ENCODE measurements at regions not wholly inside any gene's neighbourhood (a gene's known extent, or its start where the extent isn't known, plus 50 kb on each side); places are given as distances from the start of the nearest gene placed in this dataset.

DNA sequence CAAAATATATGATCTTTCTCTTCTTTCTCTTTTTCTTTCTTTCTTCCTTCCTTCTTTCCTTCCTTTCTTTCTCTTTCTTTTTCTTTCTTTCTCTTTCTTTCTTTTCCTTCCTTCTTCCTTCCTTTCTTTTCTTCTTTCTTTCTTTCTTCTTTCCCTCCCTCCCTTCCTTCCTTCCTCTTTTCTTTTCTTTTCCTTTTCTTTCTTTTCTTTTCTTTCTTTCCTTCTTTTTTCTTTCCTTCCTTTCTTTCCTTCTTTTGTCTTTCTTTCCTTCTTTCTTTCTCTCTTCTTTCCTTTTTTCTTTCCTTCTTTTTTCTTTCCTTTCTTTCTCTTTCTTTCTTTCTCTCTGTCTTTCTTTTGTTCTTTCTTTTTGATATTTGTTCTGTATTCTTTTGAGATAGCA, 1356.0 kb upstream of the SEL1L start:
- TF ChIP-seq CTCF (IDR thresholded peaks at IDR 0.05; ENCODE audit: poor library complexity, severe bottlenecking): no peak
- DNase-seq (ENCODE audit: low spot score): no peak
- H3K27me3 ChIP-seq (ENCODE audit: insufficient read depth, poor library complexity, severe bottlenecking): peaks cover 8% of the 10 kb centered on the region

DNA sequence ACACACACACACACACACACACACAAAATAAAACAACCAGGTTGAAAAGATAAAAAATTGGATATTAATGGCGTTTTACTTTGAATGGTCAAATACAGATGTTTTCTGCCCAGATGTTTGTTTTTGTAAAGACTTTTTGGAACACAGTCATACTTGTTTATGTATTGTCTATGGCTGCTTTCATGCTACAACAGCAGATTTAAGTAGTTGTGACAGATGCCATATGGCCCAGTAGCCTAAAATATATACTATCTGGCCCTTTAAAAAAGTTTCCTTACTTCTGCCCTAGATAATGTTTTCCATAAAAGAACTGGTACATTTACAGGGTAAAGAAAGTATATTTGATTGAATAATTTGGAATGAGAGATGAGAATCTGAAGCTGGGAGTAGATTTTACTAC, 1362.8 kb upstream of the SEL1L start:
- H3K36me3 ChIP-seq (ENCODE audit: low read depth): no peaks in the 10 kb centered on the region
- peaks cover 7% of the 10 kb centered on the region for H3K27me3 ChIP-seq (ENCODE audit: insufficient read depth, poor library complexity, severe bottlenecking)
- no peaks in the 10 kb centered on the region for H3K4me1 ChIP-seq (ENCODE audit: insufficient read depth, poor library complexity, severe bottlenecking)
- DNase-seq (ENCODE audit: low spot score) (no peak), ATAC-seq (ENCODE audit: low read depth) (no peak)
- TF ChIP-seq CTCF (IDR thresholded peaks at IDR 0.05; ENCODE audit: poor library complexity, severe bottlenecking): no peak
- no peak overlapping the region for H3K4me3 ChIP-seq (ENCODE audit: severe bottlenecking)
- no peaks in the 10 kb centered on the region for H3K9me3 ChIP-seq (ENCODE audit: severe bottlenecking)
- no peak overlapping the region for H3K27ac ChIP-seq (ENCODE audit: poor library complexity, severe bottlenecking)

More for the DNA sequence above, 1356.0 kb upstream of the SEL1L start:
- Histone ChIP-seq H3K4me1 (ENCODE audit: insufficient read depth, poor library complexity, severe bottlenecking) (no peaks in the 10 kb centered on the region), H3K9me3 (ENCODE audit: severe bottlenecking) (no peaks in the 10 kb centered on the region), H3K4me3 (ENCODE audit: severe bottlenecking) (no peak overlapping the region), H3K36me3 (ENCODE audit: low read depth) (no peaks in the 10 kb centered on the region), H3K27ac (ENCODE audit: poor library complexity, severe bottlenecking) (no peak overlapping the region)
- ATAC-seq (ENCODE audit: low read depth): no peak

DNA sequence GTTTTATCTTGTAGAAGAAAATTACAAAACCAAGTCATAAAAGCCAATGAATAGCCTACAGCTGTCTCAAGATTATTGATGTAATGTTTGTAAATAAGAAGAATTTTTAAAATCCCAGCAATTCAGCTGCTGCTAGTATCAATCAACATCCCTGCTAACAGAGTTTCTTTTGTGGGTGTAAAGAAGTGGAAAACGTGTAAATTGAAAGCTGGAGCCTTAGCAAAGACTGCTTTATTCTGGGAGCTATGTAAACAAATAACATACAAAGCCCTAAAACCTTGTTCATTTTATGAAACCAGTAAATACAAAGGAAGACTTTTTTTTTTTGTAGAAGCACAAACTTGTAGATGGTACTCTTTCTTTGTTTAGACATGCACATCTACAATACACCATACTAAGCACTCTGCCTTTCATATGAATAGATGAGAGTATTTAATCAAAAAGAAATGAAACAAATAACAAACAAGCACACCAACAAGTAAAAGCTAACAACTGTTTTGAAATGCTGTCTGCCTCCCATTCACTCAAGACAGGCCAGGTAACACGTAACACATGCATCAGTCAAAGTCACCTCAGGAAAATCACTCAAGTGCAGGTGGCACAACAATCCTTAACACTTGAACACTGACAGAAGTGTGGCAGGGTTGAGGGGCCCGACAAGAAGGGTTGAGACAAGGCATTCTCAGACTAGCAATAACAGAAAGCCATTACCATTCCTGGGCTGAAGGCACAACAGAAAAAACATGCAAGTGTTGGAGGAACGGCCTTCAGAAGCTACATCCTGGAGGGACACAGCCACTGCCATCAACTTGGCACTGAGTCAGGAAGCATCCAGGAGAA, 1364.0 kb upstream of the SEL1L start:
- ATAC-seq (ENCODE audit: low read depth): no peak
- Histone ChIP-seq H3K36me3 (ENCODE audit: low read depth) (no peaks in the 10 kb centered on the region), H3K27ac (ENCODE audit: poor library complexity, severe bottlenecking) (no peak overlapping the region), H3K4me1 (ENCODE audit: insufficient read depth, poor library complexity, severe bottlenecking) (no peaks in the 10 kb centered on the region), H3K9me3 (ENCODE audit: severe bottlenecking) (no peaks in the 10 kb centered on the region), H3K4me3 (ENCODE audit: severe bottlenecking) (no peak overlapping the region), H3K27me3 (ENCODE audit: insufficient read depth, poor library complexity, severe bottlenecking) (no peaks in the 10 kb centered on the region)
- DNase-seq (ENCODE audit: low spot score): no peak
- no peak for TF ChIP-seq CTCF (IDR thresholded peaks at IDR 0.05; ENCODE audit: poor library complexity, severe bottlenecking)

- no peaks in the 10 kb centered on the region for H3K36me3 ChIP-seq (ENCODE audit: low read depth)
- no peak for ATAC-seq (ENCODE audit: low read depth)
- no peaks in the 10 kb centered on the region for H3K9me3 ChIP-seq (ENCODE audit: severe bottlenecking)
- H3K4me3 ChIP-seq (ENCODE audit: severe bottlenecking): no peak overlapping the region
- DNase-seq (ENCODE audit: low spot score): no peak
- no peak for TF ChIP-seq CTCF (IDR thresholded peaks at IDR 0.05; ENCODE audit: poor library complexity, severe bottlenecking)
- no peaks in the 10 kb centered on the region for H3K4me1 ChIP-seq (ENCODE audit: insufficient read depth, poor library complexity, severe bottlenecking)
- H3K27ac ChIP-seq (ENCODE audit: poor library complexity, severe bottlenecking): no peak overlapping the region
- H3K27me3 ChIP-seq (ENCODE audit: insufficient read depth, poor library complexity, severe bottlenecking): no peaks in the 10 kb centered on the region
These were observed 1372.1 kb upstream of the SEL1L start for GRCh38 chr14:82905762-82906161.

DNA sequence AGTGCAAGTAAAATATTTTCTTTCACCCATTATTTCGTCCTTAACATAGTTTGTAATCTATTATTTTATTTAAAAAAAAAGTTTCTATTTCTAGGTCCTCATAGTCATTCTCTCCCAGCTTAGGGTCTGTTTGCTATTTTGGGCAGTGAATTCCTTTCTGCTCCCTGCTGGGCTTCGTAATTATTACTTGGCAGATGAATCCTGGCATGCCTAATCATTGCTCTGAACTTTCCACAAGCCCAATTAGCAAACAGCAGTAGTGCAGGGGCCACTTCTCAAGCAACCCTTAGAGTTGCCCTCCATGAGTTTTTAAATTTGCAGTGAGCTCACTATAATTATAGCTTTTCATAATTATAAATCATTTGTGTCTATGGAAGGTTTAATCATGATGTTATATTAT, 1378.3 kb upstream of the SEL1L start:
- no peaks in the 10 kb centered on the region for H3K27me3 ChIP-seq (ENCODE audit: insufficient read depth, poor library complexity, severe bottlenecking)
- H3K36me3 ChIP-seq (ENCODE audit: low read depth): no peaks in the 10 kb centered on the region
- no peak for TF ChIP-seq CTCF (IDR thresholded peaks at IDR 0.05; ENCODE audit: poor library complexity, severe bottlenecking)
- ATAC-seq (ENCODE audit: low read depth) (no peak), DNase-seq (ENCODE audit: low spot score) (no peak)
- H3K4me3 ChIP-seq (ENCODE audit: severe bottlenecking): no peak overlapping the region
- H3K27ac ChIP-seq (ENCODE audit: poor library complexity, severe bottlenecking): no peak overlapping the region
- no peaks in the 10 kb centered on the region for H3K9me3 ChIP-seq (ENCODE audit: severe bottlenecking)
- no peaks in the 10 kb centered on the region for H3K4me1 ChIP-seq (ENCODE audit: insufficient read depth, poor library complexity, severe bottlenecking)

Measured in RWPE2 (cell line).